GM12878 (cell line): ENCODE measurements at regions not wholly inside any gene's neighbourhood (a gene's known extent, or its start where the extent isn't known, plus 50 kb on each side); places are given as distances from the start of the nearest gene placed in this dataset.

ENCODE experiments used
- ATAC-seq: fragments of 200-7000 bp; cut with Tn5 transposase; 3 replicates; pipeline ENCODE4 v1.9.1; 2020; ENCODE audit warnings: mild to moderate bottlenecking, moderate library complexity
- BruUV-seq: library from RNA; stranded (reverse); fragments of 400-500 nt; replicated peaks from 2 replicates; lab custom pipeline; 2021; lab: Mats Ljungman, UMichigan
- CTCF ChIA-PET: fragments of 300-600 bp; sonication (Branson Sonifier 250); formaldehyde crosslinking; extraction: SDS; loops from one replicate; lab custom pipeline; 2021; ENCODE audit warnings: inconsistent platforms; lab: Yijun Ruan, JAX
- POLR2A ChIA-PET: fragments of 350-600 bp; formaldehyde crosslinking; extraction: SDS; loops from one replicate; lab custom pipeline; 2021; ENCODE audit warnings: inconsistent platforms; lab: Charles Lee
- RAD21 ChIA-PET: fragments of 300-600 bp; sonication (Branson Sonifier 250); formaldehyde crosslinking; loops from one replicate; lab custom pipeline; 2023; ENCODE audit warnings: antibody characterized with exemption; ENCODE audit not compliant: unreplicated experiment; lab: Charles Lee
- SMC1A ChIA-PET: fragments of 300-600 bp; sonication (Branson Sonifier 250); formaldehyde crosslinking; loops from one replicate; lab custom pipeline; 2023; ENCODE audit not compliant: unreplicated experiment, uncharacterized antibody; lab: Charles Lee
- DNase-seq: peaks from one replicate; pipeline ENCODE4 v3.0.0-alpha.2; 2011; ENCODE audit warnings: low read depth, low spot score
- FAIRE-seq: peaks from 3 replicates; lab custom pipeline; 2011; peaks lifted over from hg19 to GRCh38; lab: Jason Lieb, UNC
- H2AFZ ChIP-seq: 2 replicates; pipeline ENCODE4 v1.6.0; 2011; ENCODE audit warnings: low read depth, low read length, control low read depth; ENCODE audit not compliant: control insufficient read depth
- H3K27ac ChIP-seq: 2 replicates; pipeline ENCODE4 v1.5.1; 2011; ENCODE audit warnings: control low read depth; ENCODE audit not compliant: control insufficient read depth, insufficient read depth
- H3K27me3 ChIP-seq, 2 experiments: replicated peaks in 1 of 2; 2 replicates each; pipeline versions ENCODE4 v1.6.0 to v1.6.1; 2011; ENCODE audit warnings: low read length in 1 of 2; ENCODE audit not compliant: control insufficient read depth in 2 of 2, insufficient read depth in 2 of 2
- H3K36me3 ChIP-seq, 2 experiments: 2 replicates each; pipeline ENCODE4 v1.5.1; 2011; ENCODE audit warnings: low read length in 1 of 2; ENCODE audit not compliant: control insufficient read depth in 2 of 2, insufficient read depth in 2 of 2
- H3K4me1 ChIP-seq: 2 replicates; pipeline ENCODE4 v1.6.1; 2011; ENCODE audit warnings: mild to moderate bottlenecking, low read length, moderate library complexity, mixed read lengths; ENCODE audit not compliant: control insufficient read depth, insufficient read depth
- H3K4me2 ChIP-seq: 2 replicates; pipeline ENCODE4 v1.6.0; 2011; ENCODE audit warnings: control low read depth; ENCODE audit not compliant: control insufficient read depth, insufficient read depth
- H3K4me3 ChIP-seq: fragments of 200-600 bp; sonication (generic); 2 replicates; pipeline ENCODE4 v1.5.1; 2016
- H3K79me2 ChIP-seq: 2 replicates; pipeline ENCODE4 v1.6.0; 2011; ENCODE audit warnings: low read length; ENCODE audit not compliant: control insufficient read depth, insufficient read depth
- H3K9ac ChIP-seq: 2 replicates; pipeline ENCODE4 v1.8.0; 2011; ENCODE audit warnings: low read length, control low read depth, mixed read lengths; ENCODE audit not compliant: control insufficient read depth, insufficient read depth
- H3K9me3 ChIP-seq: replicated peaks from 3 replicates; pipeline ENCODE4 v1.5.1; 2011; ENCODE audit warnings: mild to moderate bottlenecking, low read length; ENCODE audit not compliant: control insufficient read depth, insufficient read depth
- H4K20me1 ChIP-seq: 2 replicates; pipeline ENCODE4 v1.6.0; 2011; ENCODE audit not compliant: control insufficient read depth, insufficient read depth
- BHLHE40 ChIP-seq, 2 experiments: fragments of 450-650 bp in 1 of 2; IDR thresholded peaks; 2 replicates each; pipeline ENCODE4 v1.6.1; 2011 to 2017; ENCODE audit warnings: low read depth in 2 of 2, borderline replicate concordance in 1 of 2, improper control_type of control experiment in 1 of 2, low read length in 1 of 2, mild to moderate bottlenecking in 1 of 2
- CEBPB ChIP-seq, 2 experiments: fragments of 150-350 bp in 1 of 2; IDR thresholded peaks; 2 replicates each; pipeline ENCODE4 v1.6.1; 2012 to 2014; ENCODE audit warnings: low read depth in 2 of 2, low read length in 2 of 2, borderline replicate concordance in 1 of 2, inconsistent platforms in 1 of 2
- E2F8 ChIP-seq: fragments of 450-650 bp; IDR thresholded peaks from 2 replicates; pipeline ENCODE4 v1.6.1; 2018; ENCODE audit warnings: mild to moderate bottlenecking, low read depth, moderate library complexity; ENCODE audit not compliant: partially characterized antibody
- IRF4 ChIP-seq: IDR thresholded peaks from 2 replicates; pipeline ENCODE4 v1.6.1; 2011; ENCODE audit warnings: low read depth, low read length
- MEF2B ChIP-seq: fragments of 450-650 bp; IDR thresholded peaks from 2 replicates; pipeline ENCODE4 v1.6.1; 2018; ENCODE audit warnings: mild to moderate bottlenecking, moderate library complexity; ENCODE audit not compliant: partially characterized antibody, poor library complexity, severe bottlenecking
- YBX1 ChIP-seq: fragments of 450-650 bp; IDR thresholded peaks from 2 replicates; pipeline ENCODE4 v1.6.1; 2016; ENCODE audit warnings: antibody characterized with exemption
- ZBTB33 ChIP-seq: fragments of 450-650 bp; IDR thresholded peaks from 2 replicates; pipeline ENCODE4 v1.6.1; 2017; ENCODE audit warnings: mild to moderate bottlenecking
- ZNF384 ChIP-seq: IDR thresholded peaks from 2 replicates; pipeline ENCODE4 v1.6.1; 2012; ENCODE audit warnings: low read depth, mild to moderate bottlenecking, low read length, improper control_type of control experiment, borderline replicate concordance
- ZNF592 ChIP-seq: fragments of 450-650 bp; IDR thresholded peaks from 2 replicates; pipeline ENCODE4 v1.6.1; 2017; ENCODE audit warnings: mild to moderate bottlenecking, moderate library complexity
- WGBS: methylation state at CpG from one replicate; pipeline ENCODE4 v1.1.6; 2016; ENCODE audit warnings: low lambda C conversion rate; ENCODE audit not compliant: insufficient replicate concordance, insufficient coverage; ENCODE audit errors: missing lambda C conversion rate; 5-methylcytosine and 5-hydroxymethylcytosine counted together
- in situ Hi-C: fragments of 300-500 bp; cut with MboI; formaldehyde crosslinking; loops from 9 replicates; pipeline ENCODE4 v1.14.3; 2018; ENCODE audit warnings: mixed read lengths
- intact Hi-C: fragments of 100-400 bp; cut with micrococcal nuclease; formaldehyde crosslinking; loops from one replicate; pipeline ENCODE4 v1.14.2; 2022; ENCODE audit not compliant: unreplicated experiment

GRCh38 chr1:114341856-114342255 is 169.1 kb downstream of the TRIM33 start:
- Histone ChIP-seq H3K36me3 (no peaks in the 10 kb centered on the region), H3K27me3 (peaks cover 0 to 2% of the 10 kb centered on the region in 2 experiments; a peak in 2 of 4 replicates), H3K27ac (no peak overlapping the region)
- FAIRE-seq = no peak
- RAD21 ChIA-PET = interaction anchor here (1.1 kb wide), 1 partner anchor 59 kb away, joined by 4 read pairs; no protein-coding TSS in a partner anchor
- no peak for TF ChIP-seq CEBPB (IDR thresholded peaks at IDR 0.05; ENCODE audit: borderline replicate concordance in 1 of 2, low read depth in 2 of 2, low read length in 2 of 2)
- no peak for TF ChIP-seq IRF4
- TF ChIP-seq ZBTB33 = no peak
- no peak for TF ChIP-seq BHLHE40 (IDR thresholded peaks at IDR 0.05; ENCODE audit: borderline replicate concordance in 1 of 2, low read depth in 2 of 2, low read length in 1 of 2)
- no peak for TF ChIP-seq MEF2B
- no peak for TF ChIP-seq ZNF384
- no peak for TF ChIP-seq YBX1
- TF ChIP-seq ZNF592 = no peak
- no peak for TF ChIP-seq E2F8
- TF ChIP-seq, all 136 proteins: peak for 0
- SMC1A ChIA-PET = no interaction called here
- WGBS = 23% methylated on average over 6 of the region's 6 CpGs
- Histone ChIP-seq H3K4me1 (peaks cover 6% of the 10 kb centered on the region; the same call in 1 of the 2 replicates), H3K9me3 (no peaks in the 10 kb centered on the region), H3K9ac (no peak overlapping the region), H3K4me2 (no peak overlapping the region), H3K79me2 (no peaks in the 10 kb centered on the region), H2AFZ (no peak overlapping the region), H3K4me3 (no peak overlapping the region), H4K20me1 (no peaks in the 10 kb centered on the region)
- BruUV-seq = no TSS peak
- CTCF ChIA-PET = interaction anchor here (1.7 kb wide), 1 partner anchor 217 kb away, joined by 3 read pairs; no protein-coding TSS in a partner anchor
- in situ Hi-C loops (loop anchor here (10.0 kb wide), 2 partner anchors 333 to 713 kb away; partner anchors contain the start of gene DENND2C), intact Hi-C loops (loop anchor here (10.0 kb wide), 1 partner anchor 83 kb away; no protein-coding TSS in a partner anchor)
- ATAC-seq (no peak), DNase-seq (no peak)
- POLR2A ChIA-PET = no interaction called here
